ENCODE measurements at regions not wholly inside any gene's neighbourhood (a gene's known extent, or its start where the extent isn't known, plus 50 kb on each side); places are given as distances from the start of the nearest gene placed in this dataset.
"Not testable (repeated sequence)": the region's sequence is repeated elsewhere in the genome, so short reads cannot be mapped to it uniquely, and the experiment has no call there.

GRCh38 chr4:34323549-34324320 is 1920.6 kb downstream of the ARAP2 start:
- no peak for DNase-seq

GRCh38 chr4:34328939-34329338 is 1915.4 kb downstream of the ARAP2 start:
- DNase-seq = no peak

DNA sequence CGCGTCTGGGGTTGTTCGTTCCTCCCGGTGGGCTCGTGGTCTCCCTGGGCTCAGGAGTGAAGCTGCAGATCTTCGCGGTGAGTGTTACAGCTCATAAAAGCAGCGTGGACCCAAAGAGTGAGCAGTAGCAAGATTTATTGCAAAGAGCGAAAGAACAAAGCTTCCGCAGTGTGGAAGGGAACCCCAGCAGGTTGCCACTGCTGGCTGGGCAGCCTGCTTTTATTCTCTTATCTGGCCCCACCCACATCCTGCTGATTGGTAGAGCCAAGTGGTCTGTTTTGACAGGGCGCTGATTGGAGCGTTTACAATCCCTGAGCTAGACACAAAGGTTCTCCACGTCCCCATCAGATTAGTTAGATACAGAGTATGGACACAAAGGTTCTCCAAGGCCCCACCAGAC is 1909.2 kb downstream of the ARAP2 start:
- DNase-seq = not testable (repeated sequence)

DNA sequence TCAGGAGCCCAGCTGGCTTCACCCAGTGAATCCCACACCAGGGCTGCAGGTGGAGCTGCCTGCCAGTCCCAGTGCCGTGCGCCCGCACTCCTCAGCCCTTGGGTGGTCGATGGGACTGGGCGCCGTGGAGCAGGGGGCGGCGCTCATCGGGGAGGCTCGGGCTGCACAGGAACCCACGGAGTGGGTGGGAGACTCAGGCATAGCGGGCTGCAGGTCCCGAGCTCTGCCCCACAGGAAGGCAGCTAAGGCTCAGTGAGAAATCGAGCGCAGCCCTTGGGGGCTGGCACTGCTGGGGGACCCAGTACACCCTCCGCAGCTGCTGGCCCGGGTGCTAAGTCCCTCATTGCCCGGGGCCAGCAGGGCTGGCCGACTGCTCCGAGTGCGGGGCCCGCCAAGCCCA is 1908.8 kb downstream of the ARAP2 start:
- DNase-seq = not testable (repeated sequence)

GRCh38 chr4:34362654-34363053 is 1881.7 kb downstream of the ARAP2 start:
- DNase-seq = peak; percentile 48

DNA sequence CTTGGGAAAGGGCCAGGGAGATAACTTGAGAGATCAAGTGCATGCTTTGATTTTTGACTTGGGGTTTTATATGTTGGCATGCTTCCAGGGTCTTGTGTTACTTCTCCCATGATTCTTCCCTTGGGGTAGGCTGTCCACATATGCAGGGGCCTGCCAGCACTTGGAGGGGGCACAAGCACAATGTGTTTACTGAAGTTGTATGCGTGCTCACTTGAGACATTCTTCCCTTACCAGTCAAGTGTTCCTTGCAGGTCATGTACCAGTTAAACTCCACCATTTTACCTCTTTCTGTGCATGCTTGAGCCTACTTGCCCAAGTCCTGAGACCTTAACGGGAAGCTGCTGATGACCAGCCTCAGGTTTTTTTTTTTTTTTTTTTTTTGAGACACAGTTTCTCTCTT is 1880.5 kb downstream of the ARAP2 start:
- DNase-seq = no peak

DNA sequence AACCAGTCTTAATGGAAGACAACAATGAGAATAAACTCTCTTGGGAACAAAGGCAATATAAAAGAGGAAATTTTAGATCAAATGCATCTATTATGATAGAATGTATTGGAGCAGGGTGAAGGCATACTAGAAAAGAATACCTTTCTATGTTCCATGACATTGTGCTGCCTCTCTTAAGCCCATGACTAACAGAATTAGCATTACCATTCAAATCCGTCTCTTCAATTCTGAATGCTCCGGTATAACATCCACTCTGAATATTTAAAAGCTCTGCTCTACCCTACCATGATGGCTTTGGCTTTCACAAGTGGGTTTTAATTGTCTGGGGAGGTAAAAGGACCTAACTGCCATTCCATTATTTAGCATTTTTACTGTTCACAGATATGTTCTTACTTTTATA is 1878.4 kb downstream of the ARAP2 start:
- no peak for DNase-seq

- no peak for DNase-seq
Observed at GRCh38 chr4:34371676-34372075, 1872.6 kb downstream of the ARAP2 start.

DNA sequence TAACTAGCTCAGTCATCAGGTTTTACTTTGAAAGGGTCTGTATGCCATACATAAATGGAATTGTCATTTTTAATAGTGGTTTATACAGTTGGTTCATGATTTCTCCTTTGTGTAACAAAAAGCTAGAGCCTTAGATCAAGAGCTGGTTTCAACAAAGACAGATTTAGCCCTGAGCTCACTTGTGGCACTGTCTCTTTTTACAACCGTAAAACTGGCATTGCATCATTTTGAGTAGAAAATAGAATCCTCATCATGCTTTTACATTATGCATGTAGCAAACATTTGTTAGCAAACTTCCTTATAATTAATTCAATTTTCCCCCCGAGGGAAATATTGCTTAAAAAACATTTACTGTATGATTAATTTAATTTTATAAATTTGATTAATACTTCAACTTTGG is 1871.5 kb downstream of the ARAP2 start:
- no peak for DNase-seq

DNA sequence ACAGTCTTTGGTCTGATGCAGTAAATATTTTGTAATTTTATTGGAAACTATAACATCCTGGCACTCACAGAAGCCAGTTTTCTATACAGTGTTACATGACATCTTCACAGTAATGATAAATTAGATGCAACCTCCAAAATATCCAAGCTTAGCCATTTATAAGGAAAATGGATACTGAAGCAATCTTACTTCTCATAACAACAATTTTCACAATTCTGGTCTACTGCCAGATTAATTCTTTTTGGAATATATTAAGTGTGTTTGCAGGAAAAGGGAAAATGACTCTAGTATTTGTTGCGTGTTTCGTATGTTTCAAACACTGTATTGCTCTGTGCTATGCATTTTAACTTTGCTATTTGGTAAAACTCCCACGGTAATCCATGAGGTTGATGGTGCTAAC is 1870.9 kb downstream of the ARAP2 start:
- DNase-seq = no peak

- no peak for DNase-seq
Observed at GRCh38 chr4:34412233-34412632, 1832.1 kb downstream of the ARAP2 start.

DNA sequence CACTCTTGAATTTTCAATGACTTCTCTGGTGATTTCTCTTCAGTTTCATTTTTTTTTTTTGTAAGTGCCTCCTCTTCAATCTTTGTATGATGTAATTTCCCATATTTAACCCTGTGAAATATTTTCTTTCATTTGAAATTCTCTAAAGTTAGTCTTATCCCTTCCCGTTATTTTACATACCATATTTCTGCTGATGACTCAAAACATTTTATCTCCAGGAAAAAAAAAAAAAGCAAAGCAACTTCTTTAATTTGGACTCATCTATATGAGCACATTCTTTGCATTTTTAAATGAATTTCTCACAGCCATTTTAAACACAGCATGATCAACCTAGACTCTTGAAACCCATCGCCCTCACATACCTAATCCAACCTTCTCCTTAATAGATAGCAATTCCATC is 1831.4 kb downstream of the ARAP2 start:
- no peak for DNase-seq

DNA sequence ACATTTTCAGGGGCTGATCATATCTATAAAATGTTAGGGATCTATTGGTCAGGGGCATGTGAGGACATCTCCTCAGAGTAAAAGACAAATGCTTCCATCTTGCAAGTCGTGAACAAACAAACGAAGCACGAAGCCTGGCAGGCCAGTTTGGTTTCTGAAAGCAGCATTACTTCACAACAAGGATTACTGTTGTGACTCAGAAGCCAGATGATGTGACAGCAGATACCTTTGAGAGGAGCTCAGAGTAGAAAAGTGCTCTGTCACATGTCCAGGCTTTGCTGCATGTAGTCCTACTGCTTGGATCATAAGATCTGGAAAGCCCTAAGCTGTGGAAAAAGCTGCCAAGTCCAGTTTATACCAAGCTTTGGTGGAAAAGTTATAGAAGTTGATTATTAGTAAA is 1827.2 kb downstream of the ARAP2 start:
- no peak for DNase-seq

DNA sequence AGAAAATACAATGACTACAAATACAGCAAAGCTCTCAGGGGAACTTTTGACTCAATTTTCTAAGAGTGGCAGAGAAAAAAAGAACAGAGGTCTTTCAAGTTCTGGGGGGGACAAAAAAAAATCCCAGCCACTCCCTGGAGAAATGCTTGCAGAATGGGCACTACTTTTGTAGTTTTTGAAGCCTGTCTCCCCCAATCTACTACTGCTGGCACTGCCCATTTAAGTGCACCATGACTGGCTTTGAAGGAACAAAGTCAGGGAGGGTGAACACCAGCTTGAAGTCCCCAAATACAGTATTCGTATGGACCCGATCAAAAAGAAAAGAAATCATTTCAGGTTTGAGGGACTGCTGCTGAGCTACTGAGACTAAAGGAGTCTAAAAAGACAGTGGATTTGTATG is 1824.4 kb downstream of the ARAP2 start:
- no peak for DNase-seq

GRCh38 chr4:34422472-34423175 is 1821.7 kb downstream of the ARAP2 start:
- DNase-seq = no peak

GRCh38 chr4:34432706-34433105 is 1811.6 kb downstream of the ARAP2 start:
- DNase-seq = no peak

DNA sequence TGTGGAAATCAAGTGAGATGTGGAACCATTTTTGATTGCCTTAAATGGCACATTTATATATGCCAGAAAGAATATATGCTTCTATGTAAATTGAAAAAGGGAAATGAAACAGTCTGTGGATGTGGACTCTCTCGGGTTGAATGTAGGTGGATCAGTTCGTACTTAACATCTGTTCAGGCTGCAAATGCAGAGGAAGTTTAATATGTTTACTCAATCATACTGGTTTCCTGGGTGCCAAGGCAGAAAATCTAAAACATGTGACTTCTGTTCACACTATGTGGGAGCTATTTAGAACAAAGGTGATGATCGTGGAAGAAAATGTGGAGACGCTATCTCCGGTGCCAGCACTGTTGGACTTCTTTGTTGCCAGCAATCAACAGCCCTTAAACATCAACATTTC is 1809.9 kb downstream of the ARAP2 start:
- peak; percentile 51 for DNase-seq

- no peak for DNase-seq
Observed at GRCh38 chr4:34464196-34464595, 1780.1 kb downstream of the ARAP2 start.

GRCh38 chr4:34466411-34466810 is 1777.9 kb downstream of the ARAP2 start:
- no peak for DNase-seq

- DNase-seq = no peak
Observed at GRCh38 chr4:34469516-34469915, 1774.8 kb downstream of the ARAP2 start.

DNA sequence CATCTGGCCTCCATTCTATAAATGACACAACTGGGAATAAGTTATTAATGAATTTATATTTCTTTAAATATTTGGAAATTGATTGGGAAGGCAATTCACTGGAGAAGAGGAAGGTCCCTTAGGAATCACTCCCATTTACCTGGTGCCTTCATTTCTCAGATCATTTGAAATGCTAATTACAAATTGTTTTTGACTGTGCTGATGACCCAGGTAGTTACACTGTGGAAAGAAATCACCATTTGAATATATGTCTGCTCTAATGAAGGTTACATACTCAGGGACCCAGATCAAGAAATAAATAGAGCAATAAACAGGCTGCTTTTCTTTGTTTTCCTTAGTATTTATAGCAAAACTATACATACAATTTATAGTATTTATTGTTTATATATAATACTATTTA is 1759.1 kb downstream of the ARAP2 start:
- no peak for DNase-seq

DNA sequence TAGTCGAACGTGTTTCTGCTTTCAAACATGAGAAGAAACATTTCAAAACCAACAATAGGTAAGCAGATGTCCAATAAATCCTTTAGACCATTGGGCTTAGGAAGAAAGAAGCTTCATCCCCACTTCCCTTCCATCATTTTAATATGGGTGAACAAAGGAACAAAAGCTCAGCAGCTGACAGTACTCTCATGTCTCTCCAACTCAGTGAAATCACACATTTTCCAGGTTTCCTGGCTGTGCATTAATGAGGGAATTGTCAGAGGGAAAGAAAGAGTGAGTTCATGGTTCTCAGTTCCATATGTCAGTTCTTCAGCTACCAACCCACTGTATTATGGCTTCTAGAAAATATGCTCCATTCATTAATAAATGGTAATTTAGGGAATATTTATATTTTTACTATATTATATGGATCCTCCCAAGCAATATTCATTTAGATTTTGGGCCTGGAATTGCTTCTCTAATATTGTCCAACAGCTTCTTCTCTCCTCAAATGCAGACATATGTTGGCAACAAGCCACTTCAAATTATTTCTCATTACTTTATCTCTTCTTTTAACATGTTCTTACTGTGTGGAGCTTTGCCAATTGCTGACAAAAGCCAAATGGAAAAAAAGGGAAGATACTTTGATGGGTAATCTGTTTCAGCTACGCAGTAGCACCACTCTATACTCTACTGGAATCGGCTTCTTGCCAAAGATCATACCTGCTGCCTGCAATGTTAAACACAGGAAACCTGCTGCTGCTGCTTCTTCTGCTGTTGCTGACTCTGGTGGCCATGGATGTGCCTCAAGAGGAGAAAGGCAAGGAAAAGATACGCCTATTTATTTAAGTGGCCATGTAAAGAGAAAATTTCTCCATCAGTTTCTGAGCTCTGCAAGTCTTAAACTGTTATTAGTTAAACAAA is 1757.6 kb downstream of the ARAP2 start:
- peak; percentile 8 for DNase-seq

GRCh38 chr4:34492414-34492813 is 1751.9 kb downstream of the ARAP2 start:
- no peak for DNase-seq

GRCh38 chr4:34502086-34502485 is 1742.2 kb downstream of the ARAP2 start:
- DNase-seq = no peak
